ENCODE measurements at regions not wholly inside any gene's neighbourhood (a gene's known extent, or its start where the extent isn't known, plus 50 kb on each side); places are given as distances from the start of the nearest gene placed in this dataset.
"Not testable (repeated sequence)": the region's sequence is repeated elsewhere in the genome, so short reads cannot be mapped to it uniquely, and the experiment has no call there.

GRCh38 chr12:14032191-14032590, 50.8 kb upstream of the GRIN2B start:
- not testable (repeated sequence) for H3K9me3 ChIP-seq (ENCODE audit: control insufficient read depth, low read length); H3K27ac ChIP-seq; H3K36me3 ChIP-seq (ENCODE audit: control insufficient read depth, insufficient read depth, low read length); H2AFZ ChIP-seq; H3K9ac ChIP-seq; H3K4me3 ChIP-seq (ENCODE audit: low read depth, low read length); H3K27me3 ChIP-seq (ENCODE audit: control insufficient read depth, insufficient read depth, low read length); H3K4me2 ChIP-seq (ENCODE audit: low read length); H3K79me2 ChIP-seq; H3K4me1 ChIP-seq

DNA sequence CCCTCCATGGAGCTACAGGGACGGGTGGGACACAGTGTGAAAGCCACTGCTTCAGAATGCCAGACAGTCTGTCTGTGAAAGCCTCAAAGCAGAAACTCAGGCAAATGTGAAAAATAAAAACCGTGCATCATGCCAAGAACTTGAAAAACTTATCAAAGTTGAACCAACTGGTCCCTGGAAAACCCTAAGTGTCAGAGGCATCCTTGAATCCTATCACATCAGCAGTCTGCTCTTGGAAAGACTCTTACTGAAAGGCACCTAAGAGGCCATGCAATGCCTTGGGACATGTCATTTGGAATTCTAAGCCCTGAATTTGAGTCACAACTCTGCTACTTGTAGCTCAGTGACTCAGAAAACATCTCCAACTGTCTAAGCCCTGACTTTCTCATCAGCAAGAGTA, 62.4 kb upstream of the GRIN2B start:
- no peak overlapping the region for H2AFZ ChIP-seq
- H3K27me3 ChIP-seq (ENCODE audit: control insufficient read depth, insufficient read depth, low read length) = no peaks in the 10 kb centered on the region
- TF ChIP-seq, protein P1, sequence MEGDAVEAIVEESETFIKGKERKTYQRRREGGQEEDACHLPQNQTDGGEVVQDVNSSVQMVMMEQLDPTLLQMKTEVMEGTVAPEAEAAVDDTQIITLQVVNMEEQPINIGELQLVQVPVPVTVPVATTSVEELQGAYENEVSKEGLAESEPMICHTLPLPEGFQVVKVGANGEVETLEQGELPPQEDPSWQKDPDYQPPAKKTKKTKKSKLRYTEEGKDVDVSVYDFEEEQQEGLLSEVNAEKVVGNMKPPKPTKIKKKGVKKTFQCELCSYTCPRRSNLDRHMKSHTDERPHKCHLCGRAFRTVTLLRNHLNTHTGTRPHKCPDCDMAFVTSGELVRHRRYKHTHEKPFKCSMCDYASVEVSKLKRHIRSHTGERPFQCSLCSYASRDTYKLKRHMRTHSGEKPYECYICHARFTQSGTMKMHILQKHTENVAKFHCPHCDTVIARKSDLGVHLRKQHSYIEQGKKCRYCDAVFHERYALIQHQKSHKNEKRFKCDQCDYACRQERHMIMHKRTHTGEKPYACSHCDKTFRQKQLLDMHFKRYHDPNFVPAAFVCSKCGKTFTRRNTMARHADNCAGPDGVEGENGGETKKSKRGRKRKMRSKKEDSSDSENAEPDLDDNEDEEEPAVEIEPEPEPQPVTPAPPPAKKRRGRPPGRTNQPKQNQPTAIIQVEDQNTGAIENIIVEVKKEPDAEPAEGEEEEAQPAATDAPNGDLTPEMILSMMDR (IDR thresholded peaks at IDR 0.05) = no peak
- no peaks in the 10 kb centered on the region for H3K9me3 ChIP-seq (ENCODE audit: control insufficient read depth, low read length)
- H3K9ac ChIP-seq = no peak overlapping the region
- no peak overlapping the region for H3K4me3 ChIP-seq (ENCODE audit: low read depth, low read length)
- H3K27ac ChIP-seq = no peak overlapping the region
- H3K36me3 ChIP-seq (ENCODE audit: control insufficient read depth, insufficient read depth, low read length) = no peaks in the 10 kb centered on the region
- no peaks in the 10 kb centered on the region for H3K4me1 ChIP-seq
- no peaks in the 10 kb centered on the region for H3K79me2 ChIP-seq
- no peak overlapping the region for H3K4me2 ChIP-seq (ENCODE audit: low read length)

DNA sequence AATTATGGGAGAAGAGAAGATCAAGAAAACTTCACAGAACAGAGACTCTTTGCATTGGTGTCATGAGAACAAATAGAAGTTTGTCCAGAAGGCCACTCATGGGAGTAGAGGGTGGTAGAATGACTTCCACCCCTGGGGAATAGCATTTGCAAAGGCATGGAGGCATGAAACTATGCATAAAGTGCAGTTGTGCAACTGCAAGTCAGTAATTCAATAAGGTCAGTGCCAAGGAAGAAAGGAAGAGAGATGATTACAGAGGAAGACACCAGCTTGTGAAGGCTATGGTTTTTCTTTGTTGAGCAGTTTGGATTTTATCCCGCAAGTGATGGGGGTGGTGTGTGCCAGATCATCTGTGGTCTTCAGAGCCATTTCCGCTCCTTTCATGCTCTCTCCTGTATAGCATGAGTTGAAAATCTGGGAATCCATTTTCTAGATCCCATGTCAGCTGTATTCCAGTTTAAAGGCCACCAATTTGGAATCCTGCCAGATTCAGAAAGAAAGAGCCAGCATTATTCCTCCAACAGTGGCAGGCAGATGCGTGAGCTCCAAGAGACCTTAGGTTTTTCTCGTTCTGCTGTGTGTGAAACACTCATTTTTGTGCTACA, 67.6 kb upstream of the GRIN2B start:
- H2AFZ ChIP-seq = no peak overlapping the region
- no peaks in the 10 kb centered on the region for H3K4me1 ChIP-seq
- H3K36me3 ChIP-seq (ENCODE audit: control insufficient read depth, insufficient read depth, low read length) = no peaks in the 10 kb centered on the region
- no peaks in the 10 kb centered on the region for H3K27me3 ChIP-seq (ENCODE audit: control insufficient read depth, insufficient read depth, low read length)
- TF ChIP-seq, protein P1 (IDR thresholded peaks at IDR 0.05) = no peak
- H3K9me3 ChIP-seq (ENCODE audit: control insufficient read depth, low read length) = no peaks in the 10 kb centered on the region
- H3K79me2 ChIP-seq = no peaks in the 10 kb centered on the region
- no peak overlapping the region for H3K4me2 ChIP-seq (ENCODE audit: low read length)
- no peak overlapping the region for H3K4me3 ChIP-seq (ENCODE audit: low read depth, low read length)
- no peak overlapping the region for H3K27ac ChIP-seq
- no peak overlapping the region for H3K9ac ChIP-seq

GRCh38 chr12:14057895-14058294, 76.5 kb upstream of the GRIN2B start:
- Histone ChIP-seq H3K9ac (no peak overlapping the region), H3K4me1 (no peaks in the 10 kb centered on the region), H3K79me2 (no peaks in the 10 kb centered on the region), H2AFZ (no peak overlapping the region), H3K9me3 (ENCODE audit: control insufficient read depth, low read length) (no peaks in the 10 kb centered on the region), H3K27me3 (ENCODE audit: control insufficient read depth, insufficient read depth, low read length) (no peaks in the 10 kb centered on the region), H3K27ac (no peak overlapping the region), H3K4me3 (ENCODE audit: low read depth, low read length) (no peak overlapping the region), H3K4me2 (ENCODE audit: low read length) (no peak overlapping the region), H3K36me3 (ENCODE audit: control insufficient read depth, insufficient read depth, low read length) (no peaks in the 10 kb centered on the region)
- TF ChIP-seq, protein P1 (IDR thresholded peaks at IDR 0.05) = no peak

GRCh38 chr12:14058717-14059116, 77.3 kb upstream of the GRIN2B start:
- Histone ChIP-seq H2AFZ (no peak overlapping the region), H3K79me2 (no peaks in the 10 kb centered on the region), H3K9ac (no peak overlapping the region), H3K36me3 (ENCODE audit: control insufficient read depth, insufficient read depth, low read length) (no peaks in the 10 kb centered on the region), H3K4me2 (ENCODE audit: low read length) (no peak overlapping the region), H3K27ac (no peak overlapping the region), H3K9me3 (ENCODE audit: control insufficient read depth, low read length) (no peaks in the 10 kb centered on the region), H3K4me3 (ENCODE audit: low read depth, low read length) (no peak overlapping the region), H3K27me3 (ENCODE audit: control insufficient read depth, insufficient read depth, low read length) (no peaks in the 10 kb centered on the region), H3K4me1 (no peaks in the 10 kb centered on the region)
- TF ChIP-seq, protein P1 (IDR thresholded peaks at IDR 0.05) = no peak
